Thyroid gland (tissue), 4 donors: ENCODE measurements at regions not wholly inside any gene's neighbourhood (a gene's known extent, or its start where the extent isn't known, plus 50 kb on each side); places are given as distances from the start of the nearest gene placed in this dataset.

Source experiments
- CTCF ChIP-seq, 6 experiments: fragments of 200-600 bp in 3 of 6; fragments of 450-650 bp in 3 of 6; sonication (generic) in 3 of 6; IDR thresholded peaks; one replicate each; pipeline ENCODE4 v1.5.1; 2016 to 2019; ENCODE audit warnings: antibody characterized with exemption in 6 of 6, mild to moderate bottlenecking in 2 of 6, inconsistent platforms in 1 of 6, moderate library complexity in 1 of 6
- POLR2A ChIP-seq, 2 donors: fragments of 450-650 bp; IDR thresholded peaks; one replicate each; pipeline ENCODE4 v1.6.1; 2017; ENCODE audit warnings: antibody characterized with exemption in 2 of 2, mild to moderate bottlenecking in 2 of 2, moderate library complexity in 1 of 2

GRCh38 chr12:24307716-24308335 lies 358.4 kb upstream of the SOX5 start:
- TF ChIP-seq CTCF (IDR thresholded peaks at IDR 0.05) (no peak), POLR2A (IDR thresholded peaks at IDR 0.05) (peak in 1 of 2 donors; percentile 54)
